Cerebellar nuclear complex (tissue), 1 donor: ENCODE measurements at regions not wholly inside any gene's neighbourhood (a gene's known extent, or its start where the extent isn't known, plus 50 kb on each side); places are given as distances from the start of the nearest gene placed in this dataset.

Experiments
- DNase-seq, 2 experiments: peaks; one replicate each; lab custom pipeline; 2025; lab: John Stamatoyannopoulos, UW

DNA sequence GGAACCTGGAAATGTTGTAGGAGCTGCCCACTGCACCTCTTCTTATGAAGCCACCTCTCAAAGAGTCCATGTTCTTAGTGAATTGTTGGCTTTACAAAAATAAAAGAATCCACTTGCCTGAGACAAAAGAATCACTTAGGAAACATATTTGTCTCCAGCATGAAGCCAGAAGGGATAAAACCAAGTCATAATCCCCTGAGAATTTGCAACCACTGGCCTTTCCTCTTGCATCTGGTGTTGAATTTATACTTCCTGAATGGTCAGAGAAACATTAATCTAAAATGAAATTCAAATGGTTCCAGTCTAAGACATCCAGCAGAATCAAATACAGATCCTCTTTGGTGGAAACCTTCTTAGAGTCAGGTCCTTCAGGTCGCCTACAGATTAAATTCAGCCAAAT, 192.5 kb upstream of the ECI2 start:
- DNase-seq, result no peak

DNA sequence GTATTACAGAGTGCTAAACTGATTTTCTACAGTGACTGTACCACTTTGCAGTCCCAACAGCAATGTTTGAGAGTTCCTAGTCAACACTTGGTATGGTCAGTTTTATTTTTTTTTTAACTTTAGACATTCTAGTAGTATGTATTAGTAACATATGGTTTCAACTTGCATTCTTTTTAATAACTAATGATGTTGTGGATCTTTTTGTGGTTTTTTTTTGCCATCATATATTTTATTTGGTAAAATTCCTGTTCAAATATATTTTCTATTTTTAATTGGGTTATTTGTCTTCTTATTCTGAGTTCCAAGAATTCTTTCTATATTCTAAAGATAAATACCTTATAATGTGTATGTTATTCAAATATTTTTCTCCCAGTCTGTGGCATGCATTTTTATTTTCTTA, 189.4 kb upstream of the ECI2 start:
- DNase-seq, result no peak

- DNase-seq, result no peak
These were observed 187.9 kb upstream of the ECI2 start for GRCh38 chr6:4323322-4323721.

- DNase-seq, result no peak
These were observed 187.5 kb upstream of the ECI2 start for GRCh38 chr6:4322846-4323309.

DNA sequence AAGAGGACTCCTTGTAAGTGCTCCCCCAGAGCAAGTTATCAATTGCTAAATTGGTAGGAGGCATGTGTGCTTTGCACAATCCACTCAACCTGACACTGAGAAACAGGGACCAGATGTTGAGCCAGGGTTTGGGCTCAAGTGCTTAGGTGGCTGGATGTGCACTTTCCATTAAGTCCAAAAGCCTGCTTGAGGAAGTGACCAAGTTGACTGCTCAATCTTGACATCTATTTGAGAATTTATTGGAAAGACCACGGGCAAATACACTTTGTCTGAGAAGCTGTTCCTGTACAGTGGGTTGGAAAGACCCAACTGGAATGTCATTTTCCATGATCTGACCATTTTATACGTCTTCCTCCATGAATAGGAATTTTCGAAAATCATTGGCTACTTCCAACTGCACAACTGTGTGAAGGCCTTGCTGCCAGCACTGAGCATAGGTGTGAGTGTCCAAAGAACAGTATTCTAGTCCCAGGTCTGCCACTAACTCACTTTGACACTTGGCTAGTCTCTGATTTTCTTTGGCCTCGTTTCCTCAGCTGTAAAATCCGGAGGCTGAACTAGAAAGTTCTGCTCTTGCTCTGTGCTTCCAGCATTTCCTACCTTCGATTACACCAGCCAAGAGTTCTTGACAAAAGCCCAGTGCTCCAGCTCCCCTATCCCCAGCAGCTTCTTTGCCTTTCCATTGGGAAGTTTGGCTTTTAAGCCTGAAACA, 186.9 kb upstream of the ECI2 start:
- no peak for DNase-seq

DNA sequence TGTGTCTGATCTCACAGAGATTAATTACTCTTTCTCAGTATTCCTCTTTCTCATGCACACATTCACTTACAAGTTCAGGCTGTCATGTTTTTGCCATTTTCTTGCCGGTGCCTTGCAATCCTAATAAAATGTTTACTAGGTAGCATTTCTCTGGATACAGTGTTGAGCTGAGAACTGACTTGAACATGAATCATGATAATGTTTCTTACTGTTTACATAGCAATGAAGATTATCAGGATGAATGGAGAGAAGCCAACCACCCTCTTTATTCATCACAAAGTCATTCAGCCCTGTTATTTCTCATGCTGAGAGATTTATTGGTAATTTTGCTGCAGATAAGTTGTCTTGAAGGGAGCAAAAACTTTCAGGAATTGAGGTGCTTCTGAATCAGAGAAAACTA, 185.5 kb upstream of the ECI2 start:
- DNase-seq, result no peak

DNA sequence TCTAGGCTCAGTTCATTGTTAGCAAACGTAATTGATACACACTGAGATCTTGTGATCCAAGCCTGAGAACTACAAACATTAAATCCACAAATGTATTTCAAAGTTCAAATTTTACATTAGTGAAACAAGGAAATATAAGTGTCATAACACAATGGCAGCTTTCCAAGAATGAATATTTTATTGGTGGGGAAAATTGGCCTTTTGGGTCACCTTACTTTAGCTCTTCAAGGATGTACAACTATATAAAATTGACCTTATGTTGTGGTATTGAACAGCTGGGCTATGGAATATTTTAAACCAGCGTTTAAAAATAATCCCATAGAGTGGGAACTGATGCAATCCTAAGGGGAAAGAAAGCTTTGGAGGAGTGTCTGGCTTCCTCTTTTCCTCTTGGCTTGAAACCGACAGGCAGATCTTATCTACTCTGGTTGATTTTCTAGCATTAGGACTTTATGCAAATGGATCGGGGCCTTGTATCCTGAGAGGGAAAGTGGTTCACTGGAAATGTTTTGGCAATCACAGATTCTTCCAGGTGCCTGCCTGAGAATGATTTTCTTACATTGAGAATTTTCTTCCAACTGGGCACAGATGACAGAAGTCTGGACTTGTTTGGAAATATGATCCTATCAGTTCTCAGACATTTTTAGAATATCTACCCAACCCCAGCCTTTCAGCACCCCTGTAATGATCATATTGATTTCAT, 184.8 kb upstream of the ECI2 start:
- DNase-seq, result no peak

DNA sequence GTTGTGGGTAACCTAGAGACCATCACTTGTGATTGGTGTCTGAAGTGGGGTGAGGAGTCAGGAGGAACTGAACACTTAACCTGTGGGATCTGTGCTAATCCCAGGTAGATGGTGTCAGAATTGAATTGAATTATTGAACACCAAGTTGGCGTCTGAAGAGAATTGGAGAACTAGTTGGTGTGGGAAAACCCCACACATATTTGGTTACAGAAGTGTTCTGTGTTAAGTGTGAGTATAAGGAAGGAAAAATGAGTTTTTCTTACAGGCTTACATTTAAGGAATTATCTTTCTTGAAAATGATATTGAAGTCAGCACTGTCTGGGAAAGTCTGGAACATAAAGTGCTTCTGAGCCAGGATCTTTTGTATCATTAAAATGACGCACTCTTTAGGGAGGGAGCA, 182.9 kb upstream of the ECI2 start:
- DNase-seq, result no peak

- no peak for DNase-seq
These were observed 181.6 kb upstream of the ECI2 start for GRCh38 chr6:4316867-4317400.

DNA sequence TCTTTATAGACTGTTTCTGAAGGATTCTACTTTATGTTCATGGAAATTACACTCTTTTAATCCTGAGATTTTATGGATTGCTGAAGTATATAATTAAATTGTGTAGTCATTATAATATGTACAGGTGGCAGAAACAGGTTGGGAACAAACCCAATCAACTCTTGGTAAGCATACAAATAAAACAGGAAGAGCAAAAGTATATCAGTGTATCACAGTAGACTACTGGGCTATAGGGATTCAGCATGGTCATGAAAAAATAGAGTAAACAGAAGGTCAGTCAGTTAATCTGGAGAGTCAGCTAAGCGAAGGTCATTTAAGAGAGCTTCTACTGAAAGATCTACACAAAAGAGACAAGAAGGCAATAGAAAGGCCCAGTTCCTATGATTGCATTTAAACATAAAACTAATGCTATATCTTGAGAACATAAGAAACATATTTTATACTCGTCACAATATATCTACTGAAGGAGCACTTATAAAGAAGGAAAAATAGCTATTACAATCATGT, 178.9 kb upstream of the ECI2 start:
- DNase-seq, result no peak

DNA sequence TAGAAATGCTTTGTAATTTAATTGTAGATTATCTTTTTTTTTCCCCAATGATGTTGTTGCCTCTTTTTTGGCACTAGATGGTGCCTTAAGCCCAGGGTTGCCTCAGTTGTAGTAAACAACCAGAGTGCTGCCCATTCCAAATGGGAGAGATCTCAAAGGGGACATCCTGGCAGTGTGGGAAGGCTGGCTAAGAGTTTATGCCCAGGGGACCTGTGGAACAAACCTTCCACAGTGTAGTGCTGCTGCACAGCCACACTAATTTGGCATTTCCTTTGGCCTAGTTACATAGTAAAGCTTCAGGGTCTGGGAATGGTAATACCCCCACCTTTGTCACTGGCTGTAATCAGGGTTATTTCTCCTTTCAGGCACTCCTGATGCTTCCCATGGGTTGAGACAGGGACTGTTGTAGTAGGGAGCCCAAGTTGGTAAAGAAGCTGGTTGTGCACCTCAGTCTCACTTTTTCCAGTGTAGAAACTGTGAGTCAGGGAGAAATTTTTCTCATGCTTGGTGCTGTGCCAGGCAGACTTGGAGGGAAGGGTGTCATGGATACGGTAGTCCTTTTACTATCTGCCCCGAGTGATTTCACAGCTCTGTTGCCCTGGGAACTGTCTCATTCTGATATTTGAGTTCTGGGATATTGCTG, 177.8 kb upstream of the ECI2 start:
- DNase-seq, result no peak

DNA sequence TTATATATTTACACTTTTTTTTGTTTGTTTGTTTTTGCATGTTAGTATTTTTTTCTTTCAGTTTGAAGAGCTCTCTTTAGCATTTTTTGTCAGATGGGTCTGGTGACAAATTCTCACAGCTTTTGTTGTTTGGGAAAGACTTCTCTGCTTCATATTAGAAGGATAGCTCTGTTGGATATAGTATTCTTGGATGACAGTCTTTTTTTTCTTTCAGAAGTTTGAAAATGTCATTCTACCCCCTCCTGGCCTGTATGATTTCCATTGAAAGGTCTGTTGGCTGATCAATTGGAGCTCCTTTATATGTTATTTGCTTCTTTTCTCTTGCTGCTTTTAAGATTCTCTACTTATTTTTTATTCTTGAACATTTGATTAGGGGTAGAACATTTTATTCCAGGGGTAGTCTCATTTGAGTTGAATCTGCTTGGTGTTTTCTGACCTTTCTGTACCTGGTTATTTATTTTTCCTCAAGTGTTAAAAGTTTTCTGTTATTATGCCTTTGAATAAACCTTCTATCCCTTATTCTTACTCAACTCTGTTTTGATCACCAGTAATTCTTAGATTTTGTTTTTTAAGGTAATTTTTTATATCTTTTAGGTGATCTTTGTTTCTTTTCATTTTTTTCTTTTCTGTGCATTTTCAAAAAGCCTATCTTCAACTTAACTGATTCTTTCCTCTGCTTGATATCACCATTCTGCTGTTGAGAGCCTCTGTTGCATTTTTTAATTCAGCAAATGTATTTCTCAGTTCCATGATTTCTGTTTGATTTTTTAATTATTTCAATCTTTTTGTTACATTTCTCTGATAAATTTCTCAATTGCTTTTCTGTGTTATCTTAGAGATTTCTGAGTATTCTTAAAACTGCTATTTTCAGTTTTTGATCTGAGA, 176.8 kb upstream of the ECI2 start:
- no peak for DNase-seq

- no peak for DNase-seq
These were observed 174.2 kb upstream of the ECI2 start for GRCh38 chr6:4309540-4309939.

DNA sequence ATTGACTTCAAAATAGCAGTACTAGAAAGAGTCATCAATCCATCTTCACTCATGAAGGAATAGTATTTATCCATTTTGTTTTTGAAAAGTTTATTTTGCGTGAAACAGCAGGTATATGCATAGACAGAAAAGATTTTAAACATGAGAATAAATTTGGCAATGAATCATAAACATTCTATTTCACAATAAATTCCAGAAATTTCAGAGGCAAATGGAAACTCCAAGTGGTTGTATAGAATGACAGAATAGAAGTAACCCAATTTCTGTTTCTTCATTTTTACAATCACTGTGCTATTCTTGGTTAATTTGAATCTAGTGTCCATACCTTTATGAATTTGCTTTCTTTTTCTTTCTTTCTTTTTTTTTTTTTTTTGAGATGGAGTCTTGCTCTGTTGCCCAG, 173.0 kb upstream of the ECI2 start:
- no peak for DNase-seq

DNA sequence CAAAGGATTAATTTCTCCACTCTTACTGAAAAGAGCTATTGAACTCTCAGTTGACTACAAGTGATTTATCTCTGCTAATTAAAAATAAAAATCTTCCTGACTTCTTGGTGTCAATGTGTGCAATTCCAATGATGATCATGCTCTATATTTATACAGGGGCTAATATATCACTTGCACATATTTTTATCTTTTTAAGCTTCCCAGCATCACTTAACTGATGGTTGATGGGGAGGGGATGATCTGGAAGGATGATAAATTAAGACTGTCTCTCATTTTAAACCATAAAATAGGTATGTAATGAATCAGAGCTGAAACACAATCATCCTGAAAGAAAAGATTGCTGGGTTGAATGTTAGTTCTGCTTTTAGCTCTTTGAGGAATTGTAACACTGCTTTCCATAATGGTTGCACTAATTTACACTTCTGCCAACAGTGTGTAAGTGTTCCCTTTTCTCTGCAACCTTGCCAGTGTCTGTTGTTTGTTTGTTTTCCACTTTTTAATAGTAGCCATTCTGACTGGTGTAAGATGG, 169.6 kb upstream of the ECI2 start:
- no peak for DNase-seq

- no peak for DNase-seq
These were observed 168.3 kb upstream of the ECI2 start for GRCh38 chr6:4303638-4304037.

GRCh38 chr6:4302524-4302923, 167.1 kb upstream of the ECI2 start:
- no peak for DNase-seq

DNA sequence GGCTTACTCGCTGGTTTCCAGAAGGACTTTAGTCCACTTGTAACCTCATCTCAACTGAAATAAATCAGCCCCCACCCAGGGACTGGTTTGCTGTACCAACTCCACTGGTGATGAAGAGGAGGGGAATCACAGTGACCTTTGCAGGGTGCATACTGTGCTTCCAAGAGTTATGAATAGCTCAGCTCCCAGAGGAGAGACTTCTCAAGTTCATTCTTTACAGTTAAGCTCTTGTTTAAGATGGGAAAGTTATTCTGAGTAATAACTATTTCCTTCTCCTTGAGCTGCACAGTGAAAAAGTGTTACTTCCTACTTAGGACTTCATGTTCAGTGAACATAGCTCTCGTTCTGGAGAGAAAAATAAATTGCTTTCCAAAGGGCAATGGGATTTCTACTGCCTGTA, 166.5 kb upstream of the ECI2 start:
- no peak for DNase-seq

DNA sequence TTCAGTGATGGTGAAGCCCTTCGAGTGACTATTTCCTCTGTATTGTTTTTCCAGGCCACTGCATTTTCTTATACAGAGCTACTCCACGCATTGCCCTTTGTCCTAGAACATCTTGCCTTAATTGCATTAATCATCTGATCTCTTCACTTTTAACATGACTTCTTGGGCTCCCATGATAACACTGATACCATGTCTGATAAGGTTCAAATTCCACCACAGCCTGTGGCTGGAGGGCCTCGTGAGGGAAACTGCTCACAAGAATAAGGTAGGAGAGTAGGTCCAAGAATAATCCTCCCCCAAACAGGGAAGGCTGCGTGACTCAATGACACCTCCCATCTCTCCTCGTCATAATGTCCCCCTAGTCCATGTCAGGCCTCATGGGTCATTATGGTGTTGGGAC, 165.5 kb upstream of the ECI2 start:
- DNase-seq, result no peak

DNA sequence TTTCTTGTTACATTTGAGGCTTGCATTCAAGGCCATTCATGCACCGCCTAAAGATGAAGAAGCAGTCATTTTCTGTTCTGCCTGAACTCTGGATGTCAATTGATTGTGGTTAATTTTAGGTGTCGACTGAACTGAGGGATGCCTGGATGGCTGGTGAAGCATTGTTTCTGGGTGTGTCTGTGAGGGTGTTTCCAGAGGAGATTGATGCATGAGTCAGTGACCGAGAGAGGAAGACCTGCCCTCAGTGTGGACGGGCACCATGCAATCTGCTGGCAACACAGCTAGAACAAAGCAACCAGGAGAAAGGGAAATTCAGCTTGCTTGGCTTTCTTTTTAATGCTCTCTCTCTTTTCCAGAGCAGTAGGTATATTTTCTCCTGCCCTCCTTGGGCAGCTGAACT, 164.1 kb upstream of the ECI2 start:
- no peak for DNase-seq

DNA sequence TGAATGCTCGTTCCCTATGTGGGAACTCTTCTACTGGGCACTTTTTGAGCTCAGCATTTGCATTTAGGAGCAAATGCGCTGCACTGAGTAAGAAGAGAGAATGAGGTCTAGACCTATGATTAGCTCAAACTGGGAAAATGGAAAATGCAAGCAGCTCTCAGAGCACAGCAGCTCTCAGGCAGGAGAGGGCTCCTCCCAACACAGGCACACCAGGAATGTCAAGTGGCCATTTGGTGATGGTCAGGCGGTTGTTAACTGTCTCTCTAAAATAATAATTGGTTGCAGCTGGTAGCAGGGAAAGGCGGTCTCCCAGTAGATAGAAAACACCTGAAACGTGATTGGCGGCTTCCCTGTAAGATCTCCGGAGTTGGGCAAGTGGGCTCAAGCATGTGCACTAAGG, 162.0 kb upstream of the ECI2 start:
- no peak for DNase-seq

- no peak for DNase-seq
These were observed 161.2 kb upstream of the ECI2 start for GRCh38 chr6:4296552-4296951.
